ENCODE measurements at regions not wholly inside any gene's neighbourhood (a gene's known extent, or its start where the extent isn't known, plus 50 kb on each side); places are given as distances from the start of the nearest gene placed in this dataset.

- DNase-seq (ENCODE audit: low read depth): no peak
- no peaks in the 10 kb centered on the region for H3K27me3 ChIP-seq (ENCODE audit: insufficient read depth, low read length)
- H2AFZ ChIP-seq (ENCODE audit: low read depth, low read length): no peak overlapping the region
- Mint-ChIP-seq H3K27ac (ENCODE audit: unreplicated experiment) (peak overlapping the region; percentile 93), H3K4me1 (ENCODE audit: low read depth, unreplicated experiment) (peaks cover 44% of the 10 kb centered on the region), H3K36me3 (ENCODE audit: low read depth, unreplicated experiment) (peaks cover 3% of the 10 kb centered on the region), H3K9me3 (ENCODE audit: unreplicated experiment) (no peaks in the 10 kb centered on the region), H3K4me3 (ENCODE audit: unreplicated experiment) (no peak overlapping the region), H3K27me3 (ENCODE audit: low read depth, unreplicated experiment) (no peaks in the 10 kb centered on the region)
- H3K36me3 ChIP-seq (ENCODE audit: insufficient read depth, low read length): no peaks in the 10 kb centered on the region
- no peaks in the 10 kb centered on the region for H4K20me1 ChIP-seq (ENCODE audit: insufficient read depth, low read length)
- H3K27ac ChIP-seq (ENCODE audit: low read depth, low read length): peak overlapping the region; percentile 87
- TF ChIP-seq CTCF (IDR thresholded peaks at IDR 0.05; ENCODE audit: insufficient read depth, low read depth, low read length) (no peak), EZH2 (IDR thresholded peaks at IDR 0.05; ENCODE audit: insufficient read depth, low read length) (no peak)
- H3K9ac ChIP-seq (ENCODE audit: low read length): peak overlapping the region; percentile 62
- no peaks in the 10 kb centered on the region for H3K79me2 ChIP-seq (ENCODE audit: insufficient read depth, low read length)
- no peak overlapping the region for H3K4me3 ChIP-seq (ENCODE audit: insufficient read depth, low read depth, low read length)
- peaks cover 37% of the 10 kb centered on the region for H3K4me1 ChIP-seq (ENCODE audit: insufficient read depth, low read length)
- H3K4me2 ChIP-seq (ENCODE audit: low read length): peak overlapping the region; percentile 49
- FAIRE-seq: no peak
- no peaks in the 10 kb centered on the region for H3K9me3 ChIP-seq (ENCODE audit: insufficient read depth, low read depth, low read length)
Observed at GRCh38 chr15:38893925-38894242, 329.3 kb upstream of the RASGRP1 start.

GRCh38 chr15:38894243-38894948, 329.8 kb upstream of the RASGRP1 start:
- no peaks in the 10 kb centered on the region for H4K20me1 ChIP-seq (ENCODE audit: insufficient read depth, low read length)
- DNase-seq (ENCODE audit: low read depth): peak; percentile 99
- H3K4me1 ChIP-seq (ENCODE audit: insufficient read depth, low read length): peaks cover 39% of the 10 kb centered on the region
- H3K36me3 Mint-ChIP-seq (ENCODE audit: low read depth, unreplicated experiment): peaks cover 3% of the 10 kb centered on the region
- no peak overlapping the region for H3K4me3 Mint-ChIP-seq (ENCODE audit: unreplicated experiment)
- peak overlapping the region; percentile 87 for H3K27ac ChIP-seq (ENCODE audit: low read depth, low read length)
- no peaks in the 10 kb centered on the region for H3K9me3 Mint-ChIP-seq (ENCODE audit: unreplicated experiment)
- H3K36me3 ChIP-seq (ENCODE audit: insufficient read depth, low read length): no peaks in the 10 kb centered on the region
- FAIRE-seq: peak; percentile 99
- no peaks in the 10 kb centered on the region for H3K9me3 ChIP-seq (ENCODE audit: insufficient read depth, low read depth, low read length)
- no peaks in the 10 kb centered on the region for H3K27me3 Mint-ChIP-seq (ENCODE audit: low read depth, unreplicated experiment)
- TF ChIP-seq CTCF (IDR thresholded peaks at IDR 0.05; ENCODE audit: insufficient read depth, low read depth, low read length): no peak
- no peak for TF ChIP-seq EZH2 (IDR thresholded peaks at IDR 0.05; ENCODE audit: insufficient read depth, low read length)
- H3K27ac Mint-ChIP-seq (ENCODE audit: unreplicated experiment): peak overlapping the region; percentile 93
- H3K9ac ChIP-seq (ENCODE audit: low read length): peak overlapping the region; percentile 62
- H3K27me3 ChIP-seq (ENCODE audit: insufficient read depth, low read length): no peaks in the 10 kb centered on the region
- H3K4me3 ChIP-seq (ENCODE audit: insufficient read depth, low read depth, low read length): no peak overlapping the region
- H3K4me2 ChIP-seq (ENCODE audit: low read length): peak overlapping the region; percentile 49
- H2AFZ ChIP-seq (ENCODE audit: low read depth, low read length): no peak overlapping the region
- H3K4me1 Mint-ChIP-seq (ENCODE audit: low read depth, unreplicated experiment): peaks cover 48% of the 10 kb centered on the region
- no peaks in the 10 kb centered on the region for H3K79me2 ChIP-seq (ENCODE audit: insufficient read depth, low read length)
